EH (cell line): ENCODE measurements at regions not wholly inside any gene's neighbourhood (a gene's known extent, or its start where the extent isn't known, plus 50 kb on each side); places are given as distances from the start of the nearest gene placed in this dataset.
"Not testable (repeated sequence)": the region's sequence is repeated elsewhere in the genome, so short reads cannot be mapped to it uniquely, and the experiment has no call there.

Experiments
- DNase-seq: peaks from one replicate; pipeline ENCODE4 v3.0.0-alpha.2; 2015; ENCODE audit warnings: low read depth

DNA sequence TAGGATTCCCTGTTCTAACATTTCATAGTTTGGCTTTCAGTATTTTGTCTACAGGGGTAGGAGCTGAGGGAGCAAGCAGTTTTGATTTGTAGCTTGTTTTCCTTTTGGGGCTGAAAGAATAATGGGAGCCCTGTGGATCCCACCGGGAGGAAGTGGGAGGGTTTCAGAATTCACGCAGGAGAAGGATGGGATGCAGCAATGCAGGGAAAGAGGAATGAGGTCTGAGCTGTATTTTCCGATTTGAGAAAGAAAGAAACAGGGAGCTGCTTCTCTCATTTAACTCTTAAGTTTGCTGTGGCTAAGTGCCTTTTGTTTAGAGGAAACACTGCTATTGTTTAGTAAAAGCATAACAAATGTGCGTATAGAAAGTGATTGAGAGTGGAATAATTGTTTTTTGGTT is 141.0 kb downstream of the ADCYAP1 start:
- no peak for DNase-seq

GRCh38 chr18:1047406-1047805 is 142.7 kb downstream of the ADCYAP1 start:
- DNase-seq, result peak; percentile 76

DNA sequence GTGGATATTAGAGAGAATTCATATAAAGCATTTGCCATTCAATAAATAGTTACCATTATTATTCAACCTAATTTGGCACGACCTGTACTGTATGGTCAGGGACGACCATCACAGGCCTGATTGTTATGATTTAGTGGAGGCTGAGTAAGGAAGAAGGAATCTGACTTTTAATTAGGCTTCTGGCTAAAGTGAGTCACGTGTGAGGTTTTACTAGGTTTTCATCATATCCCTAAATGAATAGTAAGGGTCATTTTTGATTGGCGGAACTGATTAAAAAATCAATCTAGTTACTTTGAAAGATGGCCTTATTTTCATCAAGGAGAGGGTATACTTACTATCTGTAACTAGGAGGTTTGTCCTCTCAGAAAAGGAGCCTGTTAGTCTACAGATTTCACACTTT is 143.4 kb downstream of the ADCYAP1 start:
- peak; percentile 68 for DNase-seq

DNA sequence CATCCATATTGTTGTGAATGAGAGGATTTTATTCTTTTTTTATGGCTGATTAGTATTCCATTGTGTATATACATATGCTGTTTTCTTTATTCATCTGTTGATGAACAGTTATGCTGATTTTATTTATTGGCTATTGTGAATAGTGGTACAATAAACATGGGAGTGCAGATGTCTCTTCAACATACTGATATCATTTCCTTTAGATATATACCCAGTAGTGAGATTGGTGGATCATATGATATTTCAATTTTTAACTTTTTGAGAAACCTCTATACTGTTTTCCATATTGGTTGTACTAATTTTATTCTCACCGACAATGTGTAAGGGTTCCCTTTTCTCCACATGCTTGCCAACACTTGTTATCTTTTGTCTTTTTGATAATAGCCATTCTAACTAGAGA is 144.5 kb downstream of the ADCYAP1 start:
- no peak for DNase-seq

DNA sequence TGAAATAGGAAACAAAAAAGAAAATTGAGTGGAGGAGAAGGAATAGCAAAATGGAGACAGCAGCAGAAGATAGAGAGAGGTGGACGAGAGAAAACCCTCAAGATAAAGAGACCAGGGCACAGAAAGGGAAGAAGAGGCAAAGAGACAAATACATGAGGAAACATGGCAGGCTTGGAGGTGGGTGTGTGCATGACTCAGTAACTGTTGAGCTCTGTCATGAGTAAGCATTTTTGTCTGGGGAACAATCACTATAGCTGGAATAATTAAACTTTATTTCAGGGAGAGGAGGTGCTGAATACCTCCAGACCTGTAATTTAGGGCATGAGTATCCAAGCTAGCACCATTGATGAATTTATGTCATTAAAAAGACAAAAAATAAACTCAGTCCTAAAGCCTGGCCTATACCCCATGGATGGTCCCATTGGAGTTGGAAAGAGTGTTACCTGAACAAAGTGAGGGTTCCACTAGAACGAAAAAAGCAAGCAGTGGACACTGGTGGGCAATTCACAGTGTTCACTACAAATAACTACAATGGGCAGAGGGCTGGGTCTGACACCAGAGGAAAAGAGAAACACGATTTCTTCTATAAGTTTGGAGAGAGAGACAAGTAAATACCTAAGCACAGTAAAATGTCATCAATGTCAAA is 145.5 kb downstream of the ADCYAP1 start:
- DNase-seq, result peak; percentile 6

GRCh38 chr18:1052301-1052700 is 147.6 kb downstream of the ADCYAP1 start:
- no peak for DNase-seq

- DNase-seq, result no peak
These were observed 149.0 kb downstream of the ADCYAP1 start for GRCh38 chr18:1053331-1054315.

DNA sequence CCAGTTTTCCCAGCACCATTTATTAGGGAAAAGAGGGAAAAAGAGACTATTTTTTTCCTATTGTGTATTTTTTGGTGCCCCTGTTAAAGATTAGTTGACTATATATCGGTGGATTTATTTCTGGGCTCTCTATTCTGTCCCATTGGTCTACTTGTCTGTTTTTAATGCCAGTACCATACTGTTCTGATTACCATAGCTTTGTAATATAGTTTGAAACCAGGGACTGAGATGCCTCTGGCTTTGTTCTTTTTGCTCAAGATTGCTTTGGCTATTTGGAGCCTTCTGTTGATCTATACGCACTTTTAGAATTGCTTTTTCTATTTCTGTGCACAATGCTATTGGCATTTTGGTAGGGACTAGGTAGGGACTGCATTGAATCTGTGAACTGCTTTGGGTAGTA is 151.7 kb downstream of the ADCYAP1 start:
- no peak for DNase-seq

- no peak for DNase-seq
These were observed 152.7 kb downstream of the ADCYAP1 start for GRCh38 chr18:1057367-1057766.

GRCh38 chr18:1062588-1062987 is 157.9 kb downstream of the ADCYAP1 start:
- peak; percentile 1 for DNase-seq

DNA sequence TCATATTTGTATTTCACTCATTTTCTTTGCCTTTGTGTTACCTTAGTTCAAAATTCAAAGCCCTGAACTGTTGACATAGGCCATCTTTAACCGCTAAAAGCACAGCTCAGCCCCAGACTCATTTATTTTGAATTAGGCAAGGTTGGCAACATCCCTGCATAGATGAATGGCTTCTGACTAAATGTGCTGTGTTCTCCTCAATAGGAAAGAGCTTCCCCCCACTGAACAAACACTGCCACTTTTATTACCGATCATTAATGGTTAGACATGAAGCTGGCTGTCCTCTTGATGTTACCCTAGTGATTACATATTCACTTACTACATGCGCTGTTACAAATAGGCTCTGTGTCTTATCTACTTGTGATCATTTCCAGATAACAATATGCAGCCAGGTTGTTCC is 170.7 kb downstream of the ADCYAP1 start:
- DNase-seq, result no peak

DNA sequence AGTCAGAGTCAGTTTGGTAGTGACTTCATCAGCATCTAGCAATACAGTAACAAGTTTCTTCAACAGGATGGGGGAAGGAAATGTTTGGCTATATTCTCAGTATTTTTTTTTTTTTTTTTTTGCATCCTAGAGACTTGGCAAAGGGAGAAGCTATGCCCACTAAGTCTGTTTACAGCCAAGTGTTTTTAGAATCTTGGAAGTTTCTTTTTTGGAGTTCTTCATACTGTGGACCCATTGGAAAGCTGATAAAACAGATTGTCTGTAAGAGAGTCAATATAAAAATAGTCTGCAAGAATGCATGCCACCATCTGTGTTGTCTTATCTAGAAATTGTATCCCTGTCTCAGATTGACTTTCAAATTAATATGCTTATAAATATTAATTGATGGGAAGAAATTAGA is 171.2 kb downstream of the ADCYAP1 start:
- DNase-seq, result no peak

GRCh38 chr18:1078301-1078700 is 173.6 kb downstream of the ADCYAP1 start:
- DNase-seq, result no peak

- not testable (repeated sequence) for DNase-seq
These were observed 179.0 kb downstream of the ADCYAP1 start for GRCh38 chr18:1083675-1084074.

DNA sequence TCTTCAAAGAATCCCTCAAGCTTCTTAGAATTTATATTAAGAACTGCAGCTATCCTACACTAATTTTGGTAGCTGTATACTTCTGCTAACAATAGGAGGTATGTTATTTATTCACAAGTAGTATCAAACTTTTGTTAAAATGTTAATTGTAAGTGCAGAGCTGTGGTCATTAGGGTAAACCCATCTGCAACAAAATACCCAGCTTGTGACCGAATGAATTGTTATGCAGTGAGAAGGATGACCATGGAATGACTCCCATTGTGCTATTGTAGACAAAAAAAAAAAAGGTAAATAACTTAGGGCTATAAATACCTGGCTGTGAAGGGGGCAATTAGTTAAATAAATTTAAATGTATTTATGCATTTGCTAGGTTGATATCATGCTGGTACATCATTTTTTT is 186.1 kb downstream of the ADCYAP1 start:
- no peak for DNase-seq

- DNase-seq, result no peak
These were observed 187.6 kb downstream of the ADCYAP1 start for GRCh38 chr18:1092228-1092627.

DNA sequence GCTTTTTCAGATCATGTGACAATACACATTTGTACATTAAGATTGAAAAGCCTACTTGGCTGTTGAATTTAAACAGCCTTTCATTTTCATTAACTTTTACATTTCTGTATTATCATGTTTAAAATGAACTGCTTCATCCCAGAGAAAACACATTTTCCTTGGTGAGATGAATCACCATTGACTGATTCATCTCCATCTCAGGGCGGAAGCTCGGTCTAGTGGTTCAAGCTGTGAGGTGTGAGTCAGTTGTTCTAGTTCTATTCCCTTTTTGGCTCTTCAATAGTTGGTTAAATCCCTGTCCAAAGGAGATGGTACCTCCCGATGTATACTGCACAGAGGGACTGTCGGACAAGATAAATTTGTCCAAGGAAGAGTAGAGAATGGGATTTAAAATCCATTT is 189.7 kb downstream of the ADCYAP1 start:
- peak; percentile 45 for DNase-seq

- not testable (repeated sequence) for DNase-seq
These were observed 193.5 kb downstream of the ADCYAP1 start for GRCh38 chr18:1097991-1098735.

DNA sequence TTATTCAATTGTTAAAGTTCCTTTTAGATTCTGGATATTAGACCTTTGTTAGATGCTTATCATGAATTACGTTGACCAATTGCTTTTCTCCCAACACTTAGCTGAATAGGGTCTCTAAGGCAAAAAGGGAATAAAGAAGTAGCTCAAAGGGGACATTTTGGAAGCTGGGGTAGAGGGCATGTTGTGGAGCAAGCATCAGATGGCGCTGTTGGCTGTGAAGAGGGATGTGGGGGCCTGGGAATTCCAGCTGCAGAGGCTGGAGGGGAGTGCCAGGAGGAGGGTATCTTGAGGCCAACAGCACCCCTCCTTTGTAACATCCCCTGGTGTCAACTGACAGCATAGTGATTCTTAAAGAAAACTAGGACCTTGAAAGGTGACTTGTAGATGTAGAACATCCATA is 198.2 kb downstream of the ADCYAP1 start:
- DNase-seq, result no peak

DNA sequence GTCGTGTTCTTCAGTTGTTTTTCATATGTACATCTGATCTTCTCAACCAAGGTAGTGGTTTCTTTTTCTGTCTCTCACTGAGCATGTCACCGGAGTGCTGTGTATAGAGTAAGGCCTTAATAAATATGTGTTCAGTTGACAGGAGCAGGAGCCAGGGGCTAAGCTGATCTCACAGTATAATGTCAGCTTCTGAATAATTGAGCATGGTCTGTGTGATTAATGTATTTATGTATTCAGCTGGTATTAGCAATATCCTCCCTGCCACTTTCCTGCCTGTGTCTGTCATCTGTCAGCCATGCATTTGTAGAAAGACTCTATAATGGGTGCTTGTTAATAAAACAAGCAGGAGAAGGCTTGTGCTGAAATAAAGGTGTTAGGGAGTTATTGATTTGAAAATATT is 198.9 kb downstream of the ADCYAP1 start:
- DNase-seq, result no peak

GRCh38 chr18:1104181-1104881 is 199.7 kb downstream of the ADCYAP1 start:
- DNase-seq, result peak; percentile 60

- no peak for DNase-seq
These were observed 219.8 kb downstream of the ADCYAP1 start for GRCh38 chr18:1124495-1124894.
